Liver (tissue), 7 donors: ENCODE measurements at regions not wholly inside any gene's neighbourhood (a gene's known extent, or its start where the extent isn't known, plus 50 kb on each side); places are given as distances from the start of the nearest gene placed in this dataset.

Experiments used
- DNase-seq: peaks from one replicate; pipeline ENCODE4 v3.0.0-alpha.2; 2017; ENCODE audit warnings: low spot score
- H3K27ac ChIP-seq, 2 donors: one replicate each; pipeline ENCODE4 v1.7.0; 2013; ENCODE audit warnings: inconsistent platforms in 2 of 2, low read length in 2 of 2, control low read depth in 1 of 2, low read depth in 1 of 2, mild to moderate bottlenecking in 1 of 2
- H3K27me3 ChIP-seq, 4 donors: one replicate each; pipeline versions ENCODE4 v1.6.1 to v1.7.0; 2013; ENCODE audit warnings: low read length in 3 of 4, inconsistent platforms in 1 of 4, mild to moderate bottlenecking in 1 of 4, moderate library complexity in 1 of 4; ENCODE audit not compliant: control insufficient read depth in 4 of 4, insufficient read depth in 4 of 4
- H3K36me3 ChIP-seq, 4 donors: one replicate each; pipeline versions ENCODE4 v1.6.1 to v1.7.0; 2013; ENCODE audit warnings: low read length in 3 of 4, mild to moderate bottlenecking in 3 of 4, low read depth in 1 of 4, moderate library complexity in 1 of 4; ENCODE audit not compliant: control insufficient read depth in 4 of 4, insufficient read depth in 3 of 4
- H3K4me1 ChIP-seq, 4 donors: one replicate each; pipeline versions ENCODE4 v1.6.1 to v1.7.0; 2013; ENCODE audit warnings: low read length in 3 of 4, mild to moderate bottlenecking in 3 of 4, moderate library complexity in 1 of 4; ENCODE audit not compliant: control insufficient read depth in 4 of 4, insufficient read depth in 4 of 4
- H3K4me3 ChIP-seq, 3 donors: one replicate each; pipeline versions ENCODE4 v1.6.1 to v1.7.0; 2013; ENCODE audit warnings: low read length in 3 of 3, control low read depth in 1 of 3, low read depth in 1 of 3, mild to moderate bottlenecking in 1 of 3
- H3K9ac ChIP-seq, 2 donors: one replicate each; pipeline ENCODE4 v1.7.0; 2013; ENCODE audit warnings: low read length in 2 of 2, mild to moderate bottlenecking in 2 of 2, moderate library complexity in 2 of 2, control low read depth in 1 of 2, low read depth in 1 of 2
- H3K9me3 ChIP-seq, 4 donors: one replicate each; pipeline versions ENCODE4 v1.6.1 to v1.7.0; 2013; ENCODE audit warnings: low read length in 3 of 4; ENCODE audit not compliant: control insufficient read depth in 4 of 4
- ATF3 ChIP-seq: IDR thresholded peaks from 2 replicates; pipeline ENCODE4 v1.6.1; 2016; ENCODE audit warnings: antibody characterized with exemption
- EGR1 ChIP-seq, 2 donors: IDR thresholded peaks; 2 replicates each; pipeline ENCODE4 v1.6.1; 2016 to 2018; ENCODE audit warnings: antibody characterized with exemption in 2 of 2, low read depth in 2 of 2
- FOXA1 ChIP-seq: IDR thresholded peaks from 2 replicates; pipeline ENCODE4 v1.6.1; 2016; ENCODE audit warnings: antibody characterized with exemption
- FOXA2 ChIP-seq: IDR thresholded peaks from 2 replicates; pipeline ENCODE4 v1.6.1; 2016; ENCODE audit warnings: antibody characterized with exemption
- GABPA ChIP-seq, 2 donors: IDR thresholded peaks in 1 of 2; conservative IDR thresholded peaks in 1 of 2; 2 replicates each; pipeline ENCODE4 v1.6.1; 2016; ENCODE audit warnings: antibody characterized with exemption in 2 of 2, mild to moderate bottlenecking in 1 of 2, moderate library complexity in 1 of 2
- HNF4G ChIP-seq: IDR thresholded peaks from 2 replicates; pipeline ENCODE4 v1.6.1; 2016; ENCODE audit warnings: antibody characterized with exemption
- JUND ChIP-seq, 2 donors: IDR thresholded peaks; 2 replicates each; pipeline ENCODE4 v1.6.1; 2016; ENCODE audit warnings: antibody characterized with exemption in 2 of 2
- MAX ChIP-seq: IDR thresholded peaks from 2 replicates; pipeline ENCODE4 v1.6.1; 2016; ENCODE audit warnings: antibody characterized with exemption
- NR2F2 ChIP-seq: IDR thresholded peaks from 2 replicates; pipeline ENCODE4 v1.6.1; 2016; ENCODE audit warnings: antibody characterized with exemption
- RAD21 ChIP-seq, 2 donors: IDR thresholded peaks; 2 replicates each; pipeline ENCODE4 v1.6.1; 2016; ENCODE audit warnings: antibody characterized with exemption in 2 of 2, mild to moderate bottlenecking in 2 of 2
- RXRA ChIP-seq, 2 donors: IDR thresholded peaks; 2 replicates each; pipeline ENCODE4 v1.6.1; 2017 to 2018; ENCODE audit warnings: antibody characterized with exemption in 2 of 2, mild to moderate bottlenecking in 1 of 2
- TAF1 ChIP-seq: conservative IDR thresholded peaks from 2 replicates; pipeline ENCODE4 v1.6.1; 2016; ENCODE audit warnings: antibody characterized with exemption, mild to moderate bottlenecking
- YY1 ChIP-seq: IDR thresholded peaks from 2 replicates; pipeline ENCODE4 v1.6.1; 2016; ENCODE audit warnings: antibody characterized with exemption, mild to moderate bottlenecking
- ZBTB33 ChIP-seq: IDR thresholded peaks from 2 replicates; pipeline ENCODE4 v1.6.1; 2016; ENCODE audit warnings: antibody characterized with exemption
- WGBS: extraction: QIAGEN DNeasy Blood & Tissue Kit; methylation state at CpG from one replicate; pipeline ENCODE4 v1.1.7; 2013; 5-methylcytosine and 5-hydroxymethylcytosine counted together
- TF ChIP-seq, protein P1 (sequence below): IDR thresholded peaks from 2 replicates; pipeline ENCODE4 v1.6.1; 2016; ENCODE audit warnings: antibody characterized with exemption, mild to moderate bottlenecking
- donor health status: healthy.
- donor health status: healthy.
- donor health status: healthy.
- donor health status: healthy.

- no peak overlapping the region for H3K27ac ChIP-seq
- no peaks in the 10 kb centered on the region for H3K27me3 ChIP-seq
- H3K9ac ChIP-seq: no peak overlapping the region
- H3K36me3 ChIP-seq: no peaks in the 10 kb centered on the region
- peaks cover 6 to 37% (median 31%) of the 10 kb centered on the region in 4 donors for H3K4me1 ChIP-seq
- no peak for TF ChIP-seq EGR1 (IDR thresholded peaks at IDR 0.05; ENCODE audit: low read depth in 2 of 2)
- no peak for TF ChIP-seq MAX
- no peak for TF ChIP-seq RAD21 (IDR thresholded peaks at IDR 0.05)
- no peak for TF ChIP-seq HNF4G
- no peak for TF ChIP-seq RXRA (IDR thresholded peaks at IDR 0.05)
- no peak for TF ChIP-seq FOXA2
- TF ChIP-seq TAF1: no peak
- no peak for TF ChIP-seq JUND (IDR thresholded peaks at IDR 0.05)
- no peak for TF ChIP-seq NR2F2
- TF ChIP-seq ATF3: no peak
- no peak for TF ChIP-seq ZBTB33
- TF ChIP-seq FOXA1: no peak
- no peak for TF ChIP-seq GABPA (IDR thresholded peaks at IDR 0.05 in 1 of 2, conservative IDR thresholded peaks at IDR 0.05 in 1 of 2)
- TF ChIP-seq, protein P1, sequence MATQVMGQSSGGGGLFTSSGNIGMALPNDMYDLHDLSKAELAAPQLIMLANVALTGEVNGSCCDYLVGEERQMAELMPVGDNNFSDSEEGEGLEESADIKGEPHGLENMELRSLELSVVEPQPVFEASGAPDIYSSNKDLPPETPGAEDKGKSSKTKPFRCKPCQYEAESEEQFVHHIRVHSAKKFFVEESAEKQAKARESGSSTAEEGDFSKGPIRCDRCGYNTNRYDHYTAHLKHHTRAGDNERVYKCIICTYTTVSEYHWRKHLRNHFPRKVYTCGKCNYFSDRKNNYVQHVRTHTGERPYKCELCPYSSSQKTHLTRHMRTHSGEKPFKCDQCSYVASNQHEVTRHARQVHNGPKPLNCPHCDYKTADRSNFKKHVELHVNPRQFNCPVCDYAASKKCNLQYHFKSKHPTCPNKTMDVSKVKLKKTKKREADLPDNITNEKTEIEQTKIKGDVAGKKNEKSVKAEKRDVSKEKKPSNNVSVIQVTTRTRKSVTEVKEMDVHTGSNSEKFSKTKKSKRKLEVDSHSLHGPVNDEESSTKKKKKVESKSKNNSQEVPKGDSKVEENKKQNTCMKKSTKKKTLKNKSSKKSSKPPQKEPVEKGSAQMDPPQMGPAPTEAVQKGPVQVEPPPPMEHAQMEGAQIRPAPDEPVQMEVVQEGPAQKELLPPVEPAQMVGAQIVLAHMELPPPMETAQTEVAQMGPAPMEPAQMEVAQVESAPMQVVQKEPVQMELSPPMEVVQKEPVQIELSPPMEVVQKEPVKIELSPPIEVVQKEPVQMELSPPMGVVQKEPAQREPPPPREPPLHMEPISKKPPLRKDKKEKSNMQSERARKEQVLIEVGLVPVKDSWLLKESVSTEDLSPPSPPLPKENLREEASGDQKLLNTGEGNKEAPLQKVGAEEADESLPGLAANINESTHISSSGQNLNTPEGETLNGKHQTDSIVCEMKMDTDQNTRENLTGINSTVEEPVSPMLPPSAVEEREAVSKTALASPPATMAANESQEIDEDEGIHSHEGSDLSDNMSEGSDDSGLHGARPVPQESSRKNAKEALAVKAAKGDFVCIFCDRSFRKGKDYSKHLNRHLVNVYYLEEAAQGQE: no peak
- TF ChIP-seq YY1: no peak
- no peak for DNase-seq
- whole genome bisulfite sequencing: 92% methylated on average over 4 of the region's 4 CpGs
- no peaks in the 10 kb centered on the region for H3K9me3 ChIP-seq
- H3K4me3 ChIP-seq: no peak overlapping the region
Measured at GRCh38 chr7:106482091-106482490, 178.9 kb downstream of the CCDC71L start.

DNA sequence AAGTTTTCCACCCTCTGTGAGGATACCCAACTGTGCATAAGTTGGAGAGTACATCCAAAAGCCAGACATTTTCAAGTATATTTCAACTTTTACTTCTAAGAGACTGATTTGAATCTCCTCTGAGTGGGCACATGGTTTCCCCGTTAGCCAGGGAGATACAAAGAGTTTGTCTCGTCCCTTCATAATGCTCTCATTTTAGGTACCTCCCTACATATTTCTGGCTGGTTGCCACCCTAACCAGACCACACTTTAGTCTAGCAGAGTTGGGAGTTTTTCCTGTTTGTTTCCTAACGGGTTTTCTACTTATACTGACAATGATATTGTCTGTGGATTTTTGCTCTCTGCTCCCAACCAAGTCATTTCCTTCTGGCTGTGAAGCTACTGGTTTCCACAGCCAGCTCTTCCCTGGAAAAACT is 180.3 kb downstream of the CCDC71L start:
- Histone ChIP-seq H3K27ac (no peak overlapping the region), H3K4me1 (peaks cover 4 to 22% (median 17%) of the 10 kb centered on the region in 4 donors), H3K36me3 (no peaks in the 10 kb centered on the region), H3K4me3 (no peak overlapping the region), H3K9me3 (no peaks in the 10 kb centered on the region), H3K27me3 (no peaks in the 10 kb centered on the region), H3K9ac (no peak overlapping the region)
- 69% methylated on average over 3 of the region's 3 CpGs for WGBS
- DNase-seq: no peak
- TF ChIP-seq, protein P1: no peak
- TF ChIP-seq RXRA (IDR thresholded peaks at IDR 0.05) (no peak), JUND (IDR thresholded peaks at IDR 0.05) (no peak)
